ENCODE measurements at regions not wholly inside any gene's neighbourhood (a gene's known extent, or its start where the extent isn't known, plus 50 kb on each side); places are given as distances from the start of the nearest gene placed in this dataset.

DNA sequence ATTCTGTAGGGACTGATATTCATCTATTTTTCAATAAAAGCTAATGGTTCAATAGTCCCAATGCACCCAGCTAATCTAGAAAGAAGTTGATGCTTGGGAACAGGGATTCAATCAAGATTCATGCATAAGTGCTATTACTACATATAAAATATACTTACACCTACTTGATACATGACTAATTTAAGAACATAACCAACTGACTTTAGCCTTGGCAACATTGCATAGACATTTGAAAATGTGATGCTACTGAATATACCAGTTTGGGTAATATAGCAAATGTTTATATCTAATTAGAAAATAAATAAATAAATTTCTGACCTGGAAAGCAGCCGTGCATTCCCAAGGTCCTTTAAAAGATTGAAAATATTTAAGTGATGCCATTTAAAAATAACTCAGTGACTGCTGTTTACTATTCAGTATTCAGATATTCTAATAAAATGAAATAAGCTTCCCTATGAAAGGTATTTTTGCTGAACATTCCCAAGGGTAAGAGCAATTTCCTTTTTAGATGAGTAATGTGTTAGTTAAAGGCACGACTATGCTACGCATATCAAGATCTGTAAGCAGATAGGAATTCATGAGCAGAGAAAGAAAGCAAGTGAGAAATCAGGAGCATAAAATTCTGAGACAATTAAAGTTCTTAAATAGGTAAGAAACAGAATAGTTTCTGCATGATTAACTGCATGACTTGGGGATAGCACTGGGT, 160.6 kb upstream of the SYT1 start:
- DNase-seq, result no peak

DNA sequence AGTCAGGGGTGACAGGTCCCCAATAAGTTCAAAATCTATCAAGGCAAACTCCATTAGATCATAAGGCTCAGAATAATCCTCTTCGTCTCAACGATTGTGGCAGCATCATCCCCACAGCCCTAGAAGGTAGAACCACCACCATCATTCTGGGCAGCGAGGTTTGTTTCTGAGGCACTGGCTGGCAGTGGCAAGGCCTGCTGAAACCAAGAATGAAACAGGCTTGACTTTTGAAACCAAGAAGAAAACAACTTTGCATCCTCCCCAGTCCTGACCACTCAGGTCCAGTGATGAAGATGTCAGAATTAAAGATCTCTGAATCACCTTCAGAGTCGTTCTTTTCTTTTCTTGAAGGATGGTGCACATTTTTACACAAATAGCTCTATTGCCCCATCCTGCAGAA, 152.6 kb upstream of the SYT1 start:
- DNase-seq, result no peak

DNA sequence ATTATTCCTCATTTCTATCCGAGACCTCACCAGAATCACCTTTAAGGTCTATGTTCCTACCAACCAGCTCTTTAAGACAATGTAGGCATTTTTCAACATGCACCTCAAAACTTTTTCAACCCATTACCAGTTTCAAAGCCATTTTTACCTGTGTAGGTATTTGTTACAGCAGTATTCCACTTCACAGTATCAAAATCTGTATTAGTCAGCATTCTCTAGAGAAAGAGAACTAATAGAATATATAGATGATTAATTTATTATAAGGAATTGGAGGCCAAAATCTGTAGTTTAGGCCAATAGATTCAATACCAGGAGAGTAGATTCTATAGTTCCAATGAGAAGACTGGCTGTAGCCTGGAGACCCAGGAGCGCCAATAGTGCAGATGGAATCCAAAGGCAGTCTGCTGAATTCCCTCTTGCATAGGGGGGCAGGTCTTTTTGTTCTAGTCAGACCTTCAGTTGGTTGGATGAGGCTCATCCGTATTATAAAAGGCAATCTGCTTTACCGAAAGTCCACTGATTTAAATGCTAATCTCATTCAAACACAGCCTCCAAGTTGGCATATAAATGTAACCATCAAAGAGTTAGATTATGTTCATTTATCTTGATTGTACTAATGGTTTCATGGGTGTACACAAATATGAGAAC, 151.6 kb upstream of the SYT1 start:
- DNase-seq, result no peak

DNA sequence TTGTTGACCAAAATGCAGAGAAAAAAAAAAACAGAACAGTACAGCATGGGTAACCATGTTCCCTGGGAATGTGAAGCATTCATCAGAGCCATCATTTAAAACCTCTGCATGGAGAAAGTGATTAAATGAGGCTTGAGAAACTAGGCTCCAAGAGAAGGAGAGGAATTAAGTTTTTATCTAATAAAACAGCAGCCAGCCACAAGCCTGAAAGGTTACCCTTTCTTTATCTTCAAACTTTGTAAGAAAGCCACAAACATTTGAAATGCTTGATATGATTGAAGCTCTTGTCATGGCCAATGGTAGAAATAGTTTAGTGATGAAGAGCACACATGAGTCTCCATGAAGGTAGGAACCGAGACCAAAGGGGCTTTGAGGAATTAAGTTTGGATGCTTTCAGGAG, 144.9 kb upstream of the SYT1 start:
- no peak for DNase-seq

DNA sequence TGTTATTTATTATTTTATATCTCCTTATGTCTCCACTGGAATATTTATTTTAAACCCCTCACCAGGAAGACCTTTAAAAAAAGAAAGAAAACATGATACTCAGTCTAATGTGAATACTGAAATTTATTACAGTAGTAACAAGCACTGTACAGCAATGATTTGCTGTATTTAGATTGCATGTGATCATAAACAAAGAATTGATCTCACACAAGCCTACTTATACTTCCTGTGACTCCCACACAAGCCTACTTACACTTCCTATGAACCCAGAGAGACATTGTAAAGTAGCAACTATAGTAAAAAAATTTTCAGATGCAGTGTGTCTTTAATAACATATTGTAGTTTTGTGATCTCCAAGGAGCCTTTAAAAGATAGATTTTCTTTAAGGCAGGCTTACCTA, 142.7 kb upstream of the SYT1 start:
- DNase-seq, result no peak

DNA sequence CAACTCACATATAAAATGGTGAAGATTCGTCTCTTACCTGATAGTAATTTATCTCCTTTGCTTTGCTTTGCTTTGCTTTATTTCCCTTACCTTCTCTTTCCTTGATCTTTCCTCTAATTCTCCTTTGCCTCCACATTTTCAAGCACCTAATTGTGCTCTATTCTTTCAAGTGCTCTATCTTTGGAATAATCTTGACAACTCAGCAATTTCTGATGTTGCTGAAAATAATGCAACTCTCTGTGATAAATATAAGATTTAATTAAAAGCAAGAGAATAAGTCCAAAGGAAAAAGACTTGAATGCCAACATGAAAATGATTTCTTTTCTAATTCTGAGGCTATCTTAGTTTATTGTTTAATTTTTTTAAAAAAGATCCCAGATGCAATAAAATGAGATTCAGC, 139.5 kb upstream of the SYT1 start:
- no peak for DNase-seq

DNA sequence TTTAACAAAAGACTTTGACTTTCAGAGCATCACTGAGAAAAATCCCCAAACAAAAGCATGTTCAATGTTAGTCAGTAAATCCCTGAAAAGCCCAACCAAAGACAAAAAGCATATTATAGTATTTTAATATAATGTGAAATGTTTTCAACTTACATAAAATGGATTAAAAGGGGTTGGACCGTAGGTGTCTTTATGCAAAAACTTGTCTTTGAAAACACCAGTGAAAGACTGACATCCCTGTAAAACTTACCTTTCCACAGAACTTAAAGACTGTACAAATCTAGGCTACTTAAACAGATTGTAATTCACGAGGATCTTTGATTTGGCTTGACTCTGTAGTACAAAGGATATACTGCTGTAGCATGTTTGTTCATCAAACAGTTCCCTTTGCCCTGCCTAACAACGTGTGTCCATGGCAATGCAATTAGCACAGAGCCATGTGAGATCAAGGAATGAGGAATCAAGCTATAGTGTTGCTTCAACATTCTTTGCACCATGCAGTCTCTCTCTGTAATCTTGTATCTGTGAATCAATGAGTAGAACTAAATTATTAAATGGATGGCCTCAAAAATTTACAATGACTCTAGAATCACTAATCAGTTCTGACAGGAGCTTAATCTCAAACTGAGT, 138.5 kb upstream of the SYT1 start:
- DNase-seq, result peak; percentile 70 to 90

DNA sequence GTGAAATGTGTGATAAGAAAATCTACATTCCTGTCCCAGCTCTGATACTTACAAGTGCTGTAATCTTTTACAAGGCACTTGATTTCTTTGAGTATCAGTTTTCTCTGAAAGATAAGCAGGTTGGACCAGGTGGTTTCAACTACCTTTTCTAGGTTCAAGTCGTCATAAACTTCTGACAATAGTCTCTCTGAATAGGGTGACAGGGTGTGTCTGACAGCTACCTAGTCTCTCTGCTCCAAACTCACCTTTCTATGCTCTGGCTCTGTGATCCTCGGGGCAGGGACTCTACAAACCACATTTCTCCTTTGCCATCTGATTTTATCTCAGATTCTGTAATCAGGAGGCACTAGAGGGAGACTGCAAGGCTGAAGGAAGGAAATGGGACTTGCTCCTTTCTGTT, 137.7 kb upstream of the SYT1 start:
- peak in 1 of 2 experiments; percentile 22 for DNase-seq

DNA sequence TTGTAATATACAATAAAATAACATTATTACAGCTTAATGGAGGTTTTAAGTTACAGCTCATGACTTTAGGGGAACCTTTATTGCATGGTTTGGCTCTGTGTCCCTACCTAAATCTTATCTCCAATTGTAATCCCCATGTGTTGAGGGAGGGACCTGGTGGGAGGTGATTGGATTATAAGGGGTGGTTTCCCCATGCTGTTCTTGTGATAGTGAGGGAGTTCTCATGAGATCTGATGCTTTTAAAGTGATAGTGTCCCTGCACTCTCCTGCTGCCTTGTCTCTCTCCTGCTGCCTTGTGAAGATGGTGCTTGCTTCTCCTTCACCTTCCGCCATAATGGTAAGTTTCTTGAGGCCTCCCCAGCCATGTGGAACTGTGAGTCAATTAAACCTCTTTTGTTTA, 132.1 kb upstream of the SYT1 start:
- no peak for DNase-seq

DNA sequence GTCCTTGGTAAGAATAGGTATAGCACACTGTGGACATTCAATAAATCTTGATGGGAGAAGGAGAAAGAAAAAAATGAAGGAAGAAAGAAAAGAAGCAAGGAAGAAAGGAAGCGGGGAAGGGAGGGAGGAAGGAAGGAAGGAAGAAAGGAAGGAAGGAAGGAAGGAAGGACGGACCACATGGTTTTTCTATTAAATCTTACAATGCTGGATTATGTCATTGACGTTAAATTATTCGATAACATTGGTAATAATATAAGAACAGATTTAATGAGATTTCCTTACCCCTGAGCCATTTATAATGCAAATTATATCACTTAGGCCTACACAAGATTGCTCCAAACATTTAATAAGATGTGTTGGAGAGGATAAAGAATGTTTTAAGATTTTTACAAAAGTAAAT, 124.9 kb upstream of the SYT1 start:
- DNase-seq, result no peak

DNA sequence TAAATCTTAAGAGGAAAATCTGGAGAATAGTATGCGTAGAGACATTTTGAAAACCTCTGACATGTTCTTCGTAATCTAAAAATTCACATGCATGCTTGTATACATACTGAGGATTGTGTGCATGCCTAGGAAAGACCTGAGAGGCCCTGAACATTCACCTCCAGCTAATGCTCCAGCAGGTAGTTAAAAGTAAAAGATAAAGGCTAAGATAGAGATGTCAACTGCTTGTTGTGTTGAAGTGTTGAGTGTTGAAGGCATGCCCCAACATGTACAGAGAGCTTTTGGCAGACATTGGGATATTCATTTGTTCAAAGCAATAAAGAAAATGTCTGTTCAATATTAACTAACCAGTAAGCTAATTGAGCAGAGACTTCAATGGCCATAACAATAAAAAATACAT, 118.6 kb upstream of the SYT1 start:
- DNase-seq, result peak in 1 of 2 experiments; percentile 18

DNA sequence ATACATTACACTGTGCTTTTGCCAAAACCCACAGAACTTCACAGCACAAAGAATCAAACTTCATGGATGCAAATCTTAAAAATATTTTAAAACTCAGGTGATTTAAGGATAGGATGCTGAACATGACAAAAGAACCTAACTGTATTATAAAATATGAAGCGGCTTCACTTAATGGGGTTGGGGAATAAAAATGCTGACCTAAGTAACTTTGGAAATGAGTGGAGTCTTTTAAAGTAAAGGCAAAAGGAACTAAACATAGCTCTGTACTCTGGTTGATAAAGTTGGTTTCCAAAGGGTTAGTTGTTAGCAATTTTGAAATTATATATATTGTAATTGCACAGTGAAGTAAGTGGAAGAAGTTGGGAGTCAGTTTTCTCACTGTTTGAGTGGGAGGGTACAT, 111.5 kb upstream of the SYT1 start:
- DNase-seq, result no peak

DNA sequence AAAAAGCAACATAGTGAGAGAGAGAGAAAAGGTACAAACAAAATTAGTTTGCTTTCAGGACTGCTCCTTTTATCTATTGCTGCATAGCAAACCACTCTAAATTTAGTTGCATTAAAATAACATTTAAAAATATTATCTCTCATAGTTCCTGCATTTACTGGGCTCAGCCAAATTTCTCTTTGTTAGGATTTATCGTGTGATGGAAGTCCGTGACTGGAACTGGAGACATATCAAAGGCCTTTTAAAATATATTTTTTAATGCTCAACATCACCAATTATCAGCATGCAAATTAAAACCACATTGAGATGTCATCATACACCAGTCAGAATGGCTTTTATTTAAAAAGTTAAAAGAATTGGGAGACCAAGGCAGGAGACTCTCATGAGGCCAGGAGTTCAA, 107.6 kb upstream of the SYT1 start:
- DNase-seq, result no peak

DNA sequence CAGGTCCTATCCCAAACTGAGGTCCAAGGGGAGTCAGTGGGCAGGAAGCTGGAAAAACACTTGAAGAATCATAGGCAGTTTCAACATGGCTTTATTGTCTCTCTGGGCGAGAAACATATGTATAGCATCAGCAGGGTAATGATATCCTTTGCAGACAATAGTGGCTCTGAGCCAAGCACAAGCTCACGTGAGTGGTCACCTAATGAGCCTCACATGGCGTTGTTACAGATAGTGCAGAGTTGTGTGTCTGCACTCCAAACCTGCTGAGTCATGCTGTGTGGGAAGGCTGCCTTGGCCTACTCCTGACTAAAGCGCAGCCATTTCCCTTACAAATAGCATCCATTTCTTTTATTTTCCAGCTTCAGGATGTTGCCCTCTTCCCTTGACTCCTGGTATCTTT, 105.2 kb upstream of the SYT1 start:
- DNase-seq, result peak in 1 of 2 experiments; percentile 17

DNA sequence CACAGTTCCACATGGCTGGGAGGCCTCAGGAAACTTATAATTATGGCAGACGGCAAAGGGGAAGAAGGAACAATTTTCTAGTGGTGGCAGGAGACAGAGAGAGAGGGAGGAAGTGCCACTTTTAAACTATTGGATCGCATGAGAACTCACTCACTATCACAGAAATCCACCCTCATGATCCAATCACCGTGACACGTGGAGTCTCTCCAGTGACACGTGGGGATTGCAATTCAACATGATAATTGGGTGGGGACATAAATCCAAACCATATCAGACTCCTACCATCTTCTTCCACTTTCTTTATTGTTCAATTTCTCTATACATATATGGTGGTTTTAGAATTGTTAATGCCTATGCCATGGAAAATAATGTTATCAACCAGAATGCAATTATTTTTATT, 103.7 kb upstream of the SYT1 start:
- DNase-seq, result no peak

DNA sequence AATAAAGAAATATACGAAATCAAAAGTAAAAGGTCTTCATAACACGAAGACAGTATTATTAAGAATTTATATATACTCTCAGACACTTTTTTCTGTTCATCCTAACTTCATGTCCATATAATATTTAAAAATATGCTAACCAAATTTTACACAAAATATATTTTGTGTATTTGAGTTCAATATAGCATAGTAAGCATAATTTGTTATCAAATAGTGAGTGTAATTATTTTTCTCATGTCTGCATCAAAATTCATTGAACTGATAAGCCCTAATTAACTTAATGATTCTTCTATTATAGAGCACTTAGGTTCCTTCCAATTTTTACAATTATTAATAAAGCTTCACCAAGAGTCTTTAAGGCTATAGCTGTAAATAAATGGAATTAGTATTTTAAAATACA, 99.7 kb upstream of the SYT1 start:
- DNase-seq, result no peak

DNA sequence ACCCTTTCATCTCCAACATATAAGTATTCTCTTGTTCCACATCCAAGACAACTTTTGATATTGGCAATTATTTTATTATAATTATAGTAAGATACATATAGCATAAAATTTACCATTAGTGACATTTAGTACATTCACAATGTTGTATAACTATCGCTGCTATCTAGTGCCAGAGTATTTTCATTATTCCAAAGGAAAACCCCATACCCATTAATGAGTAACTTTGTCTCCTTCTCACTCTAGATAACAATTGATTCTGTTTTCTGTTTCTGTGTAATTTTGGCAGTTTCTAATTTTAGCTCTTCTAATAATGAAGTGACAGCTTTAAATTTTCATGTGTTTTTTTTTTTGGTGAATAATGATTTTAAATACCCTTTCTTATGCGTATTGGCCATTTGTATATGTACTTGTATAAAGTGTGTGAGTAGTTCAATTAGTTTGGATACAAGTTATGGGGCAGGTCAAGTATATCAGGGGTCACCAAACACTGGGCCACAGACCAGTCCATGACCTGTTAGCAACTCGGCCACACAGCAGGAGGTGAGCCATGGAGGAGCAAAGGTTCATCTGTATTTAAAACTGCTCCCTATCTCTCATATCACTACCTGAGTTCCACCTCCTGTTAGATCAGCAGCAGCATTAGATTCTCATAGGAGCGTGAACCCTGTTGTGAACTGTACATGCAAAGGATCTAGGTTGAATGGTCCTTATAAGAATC, 97.2 kb upstream of the SYT1 start:
- no peak for DNase-seq

DNA sequence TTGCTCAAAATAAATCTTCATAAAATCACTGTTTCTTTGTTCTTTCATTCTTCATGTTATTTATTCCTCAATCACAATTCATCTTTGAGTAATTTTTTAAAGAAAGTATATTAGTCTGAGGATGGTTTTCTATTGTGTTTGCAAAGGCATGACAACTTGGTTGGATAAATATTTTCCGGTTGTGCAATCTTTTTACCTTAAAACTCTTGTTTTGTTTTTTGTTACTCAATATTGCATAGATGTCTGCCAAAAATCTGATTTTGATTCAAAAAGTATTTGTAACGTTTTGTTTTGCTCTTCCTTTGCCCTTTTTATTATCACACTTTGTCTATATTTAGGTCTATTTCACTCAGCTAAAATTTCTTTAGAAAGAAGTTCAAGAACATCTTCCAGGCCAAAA, 86.2 kb upstream of the SYT1 start:
- DNase-seq, result no peak

DNA sequence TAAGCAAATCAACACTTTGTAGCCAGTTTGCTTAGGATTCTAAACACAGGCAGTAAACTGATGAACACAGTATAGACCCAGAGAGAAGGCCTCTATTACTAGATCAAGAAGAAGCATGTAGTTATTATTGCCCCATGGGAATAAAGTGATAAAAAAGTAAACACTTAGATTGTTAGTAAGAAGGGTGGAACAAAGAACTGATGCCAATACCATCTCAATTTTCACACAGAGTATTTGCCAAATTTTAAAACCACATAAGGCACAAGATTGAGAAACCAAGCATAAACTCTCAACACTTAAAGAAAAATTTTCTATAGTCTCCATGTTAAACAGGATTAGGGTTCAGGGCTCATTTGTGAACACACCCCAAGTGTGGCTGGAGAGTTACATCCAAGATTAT, 77.0 kb upstream of the SYT1 start:
- no peak for DNase-seq

DNA sequence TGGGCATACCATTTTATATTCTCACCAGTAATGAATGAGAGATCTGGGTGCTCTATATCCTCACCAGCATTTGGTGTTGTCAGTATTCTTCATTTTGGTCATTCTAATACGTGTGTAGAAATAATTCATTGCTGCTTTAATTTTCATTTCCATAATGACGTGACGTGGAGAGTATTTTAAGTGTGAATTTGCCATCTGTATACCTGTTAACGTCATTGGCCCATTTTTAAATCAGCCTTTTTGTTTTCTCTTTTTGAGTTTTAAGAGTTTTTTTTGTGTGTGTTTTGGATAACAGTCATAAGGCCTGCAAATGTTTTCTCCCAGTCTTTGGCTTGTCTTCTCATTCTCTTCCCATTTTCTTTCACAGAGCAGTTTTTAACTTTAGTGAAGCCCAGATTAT, 74.4 kb upstream of the SYT1 start:
- DNase-seq, result no peak

DNA sequence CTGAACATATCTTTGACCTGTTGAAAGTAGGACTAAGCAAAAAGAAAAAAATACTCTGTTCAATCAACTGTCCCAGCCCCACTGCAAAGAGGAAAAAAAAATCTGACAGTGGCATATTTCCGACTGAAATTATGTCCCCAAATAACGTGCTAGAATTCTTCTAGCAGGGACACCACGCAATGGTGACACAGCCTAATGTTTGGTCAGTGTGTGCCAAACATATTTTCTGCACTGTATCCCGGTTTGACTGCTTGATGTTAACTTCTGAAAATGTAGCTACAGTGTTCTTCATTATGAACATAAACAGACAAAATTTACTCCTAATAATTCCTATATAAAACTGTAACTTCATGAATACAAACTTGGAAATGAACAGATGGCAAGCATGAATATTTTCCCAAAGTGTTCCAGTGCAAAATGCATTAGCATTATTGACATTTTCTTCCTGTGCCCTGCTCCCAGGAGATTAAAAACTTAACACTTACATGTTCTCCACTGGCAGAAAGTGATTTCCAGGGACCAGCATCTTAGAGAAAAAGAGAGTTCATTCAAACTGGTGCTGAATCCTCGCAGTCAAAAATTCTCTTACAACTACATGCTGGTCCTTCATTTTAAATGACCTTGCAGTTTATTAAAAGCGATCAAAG, 72.4 kb upstream of the SYT1 start:
- no peak for DNase-seq

DNA sequence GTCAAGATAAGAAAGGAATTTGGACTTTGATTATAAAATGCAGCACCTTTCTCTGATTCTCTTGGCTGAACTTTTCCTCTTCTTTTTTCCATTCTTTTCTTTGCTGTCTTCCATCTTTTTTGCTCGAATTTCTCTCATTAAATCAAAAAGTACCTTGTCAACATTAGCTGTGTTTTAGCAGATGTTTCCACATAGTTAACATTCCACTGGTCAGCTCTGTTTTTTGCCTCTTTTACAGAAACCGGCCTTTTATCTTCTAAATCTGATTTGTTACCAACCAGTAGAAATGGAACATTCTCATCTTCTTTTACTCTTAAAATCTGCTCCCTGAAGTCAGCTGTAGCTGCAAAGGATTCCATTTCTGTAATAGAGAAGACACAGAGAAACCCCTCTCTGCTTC, 71.1 kb upstream of the SYT1 start:
- DNase-seq, result no peak

DNA sequence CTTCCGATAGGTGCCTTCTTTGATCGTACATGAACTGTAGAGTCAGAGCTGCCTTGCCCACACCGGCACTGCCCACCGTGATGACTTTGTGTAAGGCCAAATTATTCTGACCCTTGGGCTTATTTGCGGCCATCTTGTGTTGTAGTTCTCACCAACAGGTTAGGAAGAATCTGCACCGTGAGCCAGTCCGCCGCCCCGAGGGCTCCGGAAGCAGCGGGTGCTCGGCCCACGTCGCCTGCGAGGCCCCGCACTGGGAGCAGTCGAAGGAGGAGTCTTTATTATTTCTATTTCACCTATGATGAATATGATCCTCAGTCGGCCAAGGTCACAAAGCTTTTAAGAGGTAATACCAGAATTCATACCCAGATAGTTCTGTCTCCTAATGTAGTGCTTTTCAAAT, 70.6 kb upstream of the SYT1 start:
- DNase-seq, result no peak

Measured in NCI-H2081 (cell line).